Stimulated activated CD4-positive, alpha-beta T cell treated with anti-CD3 and anti-CD28 coated beads, TNF-alpha, amount 100 ng/mL, for 48 hours (primary cell): ENCODE measurements at regions not wholly inside any gene's neighbourhood (a gene's known extent, or its start where the extent isn't known, plus 50 kb on each side); places are given as distances from the start of the nearest gene placed in this dataset.
"Not testable (repeated sequence)": the region's sequence is repeated elsewhere in the genome, so short reads cannot be mapped to it uniquely, and the experiment has no call there.

ENCODE experiments used
- DNase-seq, 3 donors: peaks; one replicate each; pipeline ENCODE4 v3.0.0-alpha.2; 2020; ENCODE audit warnings: low read depth in 3 of 3

GRCh38 chr7:9504678-9505077 lies 1071.3 kb downstream of the NXPH1 start:
- DNase-seq = no peak

GRCh38 chr7:9505516-9505915 lies 1072.1 kb downstream of the NXPH1 start:
- no peak for DNase-seq

- no peak for DNase-seq
Observed at GRCh38 chr7:9507290-9507689, 1073.9 kb downstream of the NXPH1 start.

- DNase-seq = no peak
Observed at GRCh38 chr7:9516662-9517061, 1083.3 kb downstream of the NXPH1 start.

- no peak for DNase-seq
Observed at GRCh38 chr7:9523579-9523978, 1090.2 kb downstream of the NXPH1 start.

GRCh38 chr7:9552431-9552830 lies 1119.0 kb downstream of the NXPH1 start:
- not testable (repeated sequence) for DNase-seq

GRCh38 chr7:9557853-9558252 lies 1124.4 kb downstream of the NXPH1 start:
- no peak for DNase-seq

- no peak for DNase-seq
Observed at GRCh38 chr7:9575716-9576115, 1142.3 kb downstream of the NXPH1 start.

GRCh38 chr7:9582824-9583223 lies 1149.4 kb downstream of the NXPH1 start:
- no peak for DNase-seq

- DNase-seq = no peak
Observed at GRCh38 chr7:9598411-9598810, 1165.0 kb downstream of the NXPH1 start.

- no peak for DNase-seq
Observed at GRCh38 chr7:9600974-9601373, 1167.6 kb downstream of the NXPH1 start.

- no peak for DNase-seq
Observed at GRCh38 chr7:9603291-9603690, 1169.9 kb downstream of the NXPH1 start.

- DNase-seq = no peak
Observed at GRCh38 chr7:9608560-9608959, 1175.2 kb downstream of the NXPH1 start.

GRCh38 chr7:9620899-9621298 lies 1187.5 kb downstream of the NXPH1 start:
- not testable (repeated sequence) for DNase-seq

- not testable (repeated sequence) for DNase-seq
Observed at GRCh38 chr7:9621306-9621902, 1188.0 kb downstream of the NXPH1 start.

GRCh38 chr7:9621927-9622326 lies 1188.5 kb downstream of the NXPH1 start:
- no peak for DNase-seq

GRCh38 chr7:9625953-9626352 lies 1192.5 kb downstream of the NXPH1 start:
- DNase-seq = no peak

- no peak for DNase-seq
Observed at GRCh38 chr7:9645756-9646155, 1212.3 kb downstream of the NXPH1 start.

GRCh38 chr7:9657257-9657656 lies 1223.8 kb downstream of the NXPH1 start:
- DNase-seq = no peak

- no peak for DNase-seq
Observed at GRCh38 chr7:9671979-9672917, 1238.8 kb downstream of the NXPH1 start.

GRCh38 chr7:9680713-9681112 lies 1247.3 kb downstream of the NXPH1 start:
- DNase-seq = no peak

GRCh38 chr7:9681284-9681683 lies 1247.9 kb downstream of the NXPH1 start:
- no peak for DNase-seq

GRCh38 chr7:9691286-9691685 lies 1257.9 kb downstream of the NXPH1 start:
- DNase-seq = no peak
